ENCODE measurements at regions not wholly inside any gene's neighbourhood (a gene's known extent, or its start where the extent isn't known, plus 50 kb on each side); places are given as distances from the start of the nearest gene placed in this dataset.

- TF ChIP-seq CTCF (IDR thresholded peaks at IDR 0.05; ENCODE audit: insufficient read depth, low read length, poor library complexity, severe bottlenecking) (no peak), EZH2phosphoT487 (conservative IDR thresholded peaks at IDR 0.05; ENCODE audit: low read length) (no peak)
Measured at GRCh38 chr20:6348908-6349307, 226.1 kb upstream of the FERMT1 start.

All from SU-DHL-6 (cell line).